Muscle of leg (tissue), 3 donors: ENCODE measurements at regions not wholly inside any gene's neighbourhood (a gene's known extent, or its start where the extent isn't known, plus 50 kb on each side); places are given as distances from the start of the nearest gene placed in this dataset.
A peak's percentile ranks its signal among the peaks of the same experiment; 100 is the strongest.

ENCODE experiments used
- DNase-seq: peaks from one replicate; pipeline ENCODE4 v3.0.0; 2013
- H3K27ac ChIP-seq: one replicate; pipeline ENCODE4 v1.5.1; 2013; ENCODE audit warnings: mild to moderate bottlenecking, low read length, control low read depth
- H3K27me3 ChIP-seq: one replicate; pipeline ENCODE4 v1.6.1; 2013; ENCODE audit warnings: low read length; ENCODE audit not compliant: control insufficient read depth, insufficient read depth
- H3K36me3 ChIP-seq: one replicate; pipeline ENCODE4 v1.6.1; 2013; ENCODE audit warnings: low read length; ENCODE audit not compliant: control insufficient read depth, insufficient read depth
- H3K4me1 ChIP-seq: one replicate; pipeline ENCODE4 v1.6.1; 2013; ENCODE audit warnings: low read length; ENCODE audit not compliant: control insufficient read depth, insufficient read depth
- H3K4me3 ChIP-seq: one replicate; pipeline ENCODE4 v1.5.1; 2013; ENCODE audit warnings: low read length, control low read depth
- H3K9me3 ChIP-seq: replicated peaks from 2 replicates; pipeline ENCODE4 v1.6.1; 2013; ENCODE audit warnings: low read depth, low read length; ENCODE audit not compliant: control insufficient read depth
- WGBS: methylation state at CpG from one replicate; pipeline ENCODE4 v1.1.5; 2013; ENCODE audit warnings: missing lambda C conversion rate; ENCODE audit not compliant: insufficient coverage; 5-methylcytosine and 5-hydroxymethylcytosine counted together

- H3K4me3 ChIP-seq, result no peak overlapping the region
- H3K4me1 ChIP-seq, result no peaks in the 10 kb centered on the region
- WGBS, result 98% methylated on average over 12 of the region's 22 CpGs
- no peaks in the 10 kb centered on the region for H3K27me3 ChIP-seq
- no peak for DNase-seq
- H3K9me3 ChIP-seq, result no peaks in the 10 kb centered on the region
- H3K36me3 ChIP-seq, result no peaks in the 10 kb centered on the region
- H3K27ac ChIP-seq, result no peak overlapping the region
Measured at GRCh38 chr2:58460670-58461069, 219.5 kb upstream of the FANCL start.

- Histone ChIP-seq H3K4me1 (no peaks in the 10 kb centered on the region), H3K9me3 (no peaks in the 10 kb centered on the region), H3K27ac (no peak overlapping the region), H3K4me3 (no peak overlapping the region), H3K36me3 (no peaks in the 10 kb centered on the region), H3K27me3 (no peaks in the 10 kb centered on the region)
- 93% methylated on average over 2 of the region's 3 CpGs for WGBS
- peak; percentile 1 for DNase-seq
Measured at GRCh38 chr2:58449286-58450010, 208.3 kb upstream of the FANCL start.

- H3K4me3 ChIP-seq, result no peak overlapping the region
- no peak overlapping the region for H3K27ac ChIP-seq
- H3K9me3 ChIP-seq, result no peaks in the 10 kb centered on the region
- no peaks in the 10 kb centered on the region for H3K36me3 ChIP-seq
- H3K27me3 ChIP-seq, result no peaks in the 10 kb centered on the region
- WGBS, result no CpG with 5 or more reads among the region's 2 CpGs
- no peaks in the 10 kb centered on the region for H3K4me1 ChIP-seq
- no peak for DNase-seq
Measured at GRCh38 chr2:58448845-58449244, 207.7 kb upstream of the FANCL start.

GRCh38 chr2:58448065-58448507 is 207.0 kb upstream of the FANCL start:
- no peaks in the 10 kb centered on the region for H3K27me3 ChIP-seq
- no peak overlapping the region for H3K27ac ChIP-seq
- no peaks in the 10 kb centered on the region for H3K4me1 ChIP-seq
- WGBS, result 0% methylated on average over 1 of the region's 6 CpGs
- peak; percentile 67 for DNase-seq
- H3K4me3 ChIP-seq, result no peak overlapping the region
- H3K36me3 ChIP-seq, result no peaks in the 10 kb centered on the region
- no peaks in the 10 kb centered on the region for H3K9me3 ChIP-seq

GRCh38 chr2:58447586-58447985 is 206.5 kb upstream of the FANCL start:
- no peaks in the 10 kb centered on the region for H3K4me1 ChIP-seq
- H3K9me3 ChIP-seq, result no peaks in the 10 kb centered on the region
- no peak overlapping the region for H3K27ac ChIP-seq
- H3K4me3 ChIP-seq, result no peak overlapping the region
- no peaks in the 10 kb centered on the region for H3K27me3 ChIP-seq
- H3K36me3 ChIP-seq, result no peaks in the 10 kb centered on the region
- WGBS, result 100% methylated on average over 1 of the region's 2 CpGs
- no peak for DNase-seq

- 60% methylated on average over 2 of the region's 3 CpGs for WGBS
- no peaks in the 10 kb centered on the region for H3K4me1 ChIP-seq
- no peaks in the 10 kb centered on the region for H3K36me3 ChIP-seq
- H3K9me3 ChIP-seq, result no peaks in the 10 kb centered on the region
- DNase-seq, result no peak
- H3K27ac ChIP-seq, result no peak overlapping the region
- no peak overlapping the region for H3K4me3 ChIP-seq
- no peaks in the 10 kb centered on the region for H3K27me3 ChIP-seq
Measured at GRCh38 chr2:58441643-58442042, 200.5 kb upstream of the FANCL start.

GRCh38 chr2:58436872-58437271 is 195.7 kb upstream of the FANCL start:
- Histone ChIP-seq H3K36me3 (no peaks in the 10 kb centered on the region), H3K4me3 (no peak overlapping the region), H3K9me3 (no peaks in the 10 kb centered on the region), H3K4me1 (no peaks in the 10 kb centered on the region), H3K27me3 (no peaks in the 10 kb centered on the region), H3K27ac (no peak overlapping the region)
- no peak for DNase-seq
- 38% methylated on average over 2 of the region's 5 CpGs for WGBS

- no CpG with 5 or more reads among the region's 3 CpGs for WGBS
- Histone ChIP-seq H3K4me1 (no peaks in the 10 kb centered on the region), H3K27me3 (no peaks in the 10 kb centered on the region), H3K9me3 (no peaks in the 10 kb centered on the region), H3K36me3 (no peaks in the 10 kb centered on the region), H3K27ac (no peak overlapping the region), H3K4me3 (no peak overlapping the region)
- DNase-seq, result no peak
Measured at GRCh38 chr2:58435246-58435645, 194.1 kb upstream of the FANCL start.

GRCh38 chr2:58434692-58435091 is 193.6 kb upstream of the FANCL start:
- no peak overlapping the region for H3K4me3 ChIP-seq
- WGBS, result no CpG with 5 or more reads among the region's 1 CpG
- DNase-seq, result no peak
- H3K36me3 ChIP-seq, result no peaks in the 10 kb centered on the region
- no peaks in the 10 kb centered on the region for H3K27me3 ChIP-seq
- H3K4me1 ChIP-seq, result no peaks in the 10 kb centered on the region
- no peaks in the 10 kb centered on the region for H3K9me3 ChIP-seq
- no peak overlapping the region for H3K27ac ChIP-seq

GRCh38 chr2:58432491-58433170 is 191.5 kb upstream of the FANCL start:
- 90% methylated on average over 1 of the region's 3 CpGs for WGBS
- H3K4me1 ChIP-seq, result peaks cover under 1% of the 10 kb centered on the region
- H3K4me3 ChIP-seq, result no peak overlapping the region
- no peaks in the 10 kb centered on the region for H3K9me3 ChIP-seq
- no peaks in the 10 kb centered on the region for H3K27me3 ChIP-seq
- H3K27ac ChIP-seq, result no peak overlapping the region
- no peak for DNase-seq
- H3K36me3 ChIP-seq, result no peaks in the 10 kb centered on the region
